Parathyroid adenoma (tissue), 2 donors: ENCODE measurements at regions not wholly inside any gene's neighbourhood (a gene's known extent, or its start where the extent isn't known, plus 50 kb on each side); places are given as distances from the start of the nearest gene placed in this dataset.

Experiments
- H2AFZ ChIP-seq: fragments of 300-600 bp; sonication (generic); one replicate; pipeline ENCODE4 v1.7.0; 2017; ENCODE audit warnings: antibody characterized with exemption, mild to moderate bottlenecking
- H3K27ac ChIP-seq: fragments of 300-600 bp; sonication (generic); one replicate; pipeline ENCODE4 v1.7.0; 2017
- H3K27me3 ChIP-seq: fragments of 300-600 bp; sonication (generic); one replicate; pipeline ENCODE4 v1.7.0; 2017; ENCODE audit warnings: low read length; ENCODE audit not compliant: control insufficient read depth, insufficient read depth
- H3K36me3 ChIP-seq: fragments of 300-600 bp; sonication (generic); one replicate; pipeline ENCODE4 v1.7.0; 2017; ENCODE audit warnings: low read length; ENCODE audit not compliant: control insufficient read depth, insufficient read depth
- H3K4me1 ChIP-seq: fragments of 300-600 bp; sonication (generic); one replicate; pipeline ENCODE4 v1.7.0; 2017; ENCODE audit warnings: control low read depth
- H3K4me2 ChIP-seq: fragments of 300-600 bp; sonication (generic); one replicate; pipeline ENCODE4 v1.7.0; 2017; ENCODE audit warnings: low read length
- H3K4me3 ChIP-seq: fragments of 300-600 bp; sonication (generic); one replicate; pipeline ENCODE4 v1.7.0; 2017; ENCODE audit warnings: low read depth, low read length
- H3K79me2 ChIP-seq: fragments of 300-600 bp; sonication (generic); one replicate; pipeline ENCODE4 v1.7.0; 2017; ENCODE audit warnings: control low read depth
- H3K9ac ChIP-seq: fragments of 300-600 bp; sonication (generic); one replicate; pipeline ENCODE4 v1.7.0; 2017; ENCODE audit warnings: mild to moderate bottlenecking
- H3K9me3 ChIP-seq: fragments of 300-600 bp; sonication (generic); one replicate; pipeline ENCODE4 v1.7.0; 2017; ENCODE audit warnings: low read length; ENCODE audit not compliant: control insufficient read depth
- CTCF ChIP-seq: fragments of 300-600 bp; sonication (generic); IDR thresholded peaks from one replicate; pipeline ENCODE4 v1.7.0; 2017; ENCODE audit warnings: antibody characterized with exemption, mild to moderate bottlenecking
- donor health status: primary hyperparathyroidism.

- no peak overlapping the region for H3K4me3 ChIP-seq
- no peaks in the 10 kb centered on the region for H3K79me2 ChIP-seq
- no peaks in the 10 kb centered on the region for H3K4me1 ChIP-seq
- no peak overlapping the region for H3K27ac ChIP-seq
- no peak overlapping the region for H3K9ac ChIP-seq
- no peak for TF ChIP-seq CTCF
- no peaks in the 10 kb centered on the region for H3K36me3 ChIP-seq
- no peaks in the 10 kb centered on the region for H3K27me3 ChIP-seq
- H2AFZ ChIP-seq = no peak overlapping the region
- no peaks in the 10 kb centered on the region for H3K9me3 ChIP-seq
- no peak overlapping the region for H3K4me2 ChIP-seq
Measured at GRCh38 chr5:167284222-167284890, 1007.1 kb upstream of the WWC1 start.

- H3K4me2 ChIP-seq = no peak overlapping the region
- TF ChIP-seq CTCF = no peak
- H3K9me3 ChIP-seq = no peaks in the 10 kb centered on the region
- no peak overlapping the region for H2AFZ ChIP-seq
- no peaks in the 10 kb centered on the region for H3K36me3 ChIP-seq
- H3K27ac ChIP-seq = no peak overlapping the region
- no peaks in the 10 kb centered on the region for H3K79me2 ChIP-seq
- H3K9ac ChIP-seq = no peak overlapping the region
- H3K4me1 ChIP-seq = no peaks in the 10 kb centered on the region
- no peak overlapping the region for H3K4me3 ChIP-seq
- H3K27me3 ChIP-seq = no peaks in the 10 kb centered on the region
Measured at GRCh38 chr5:167285591-167285990, 1005.9 kb upstream of the WWC1 start.

GRCh38 chr5:167286891-167287290 is 1004.6 kb upstream of the WWC1 start:
- TF ChIP-seq CTCF = no peak

GRCh38 chr5:167290478-167290877 is 1001.0 kb upstream of the WWC1 start:
- no peaks in the 10 kb centered on the region for H3K9me3 ChIP-seq
- no peak overlapping the region for H3K9ac ChIP-seq
- no peak overlapping the region for H3K4me3 ChIP-seq
- H3K79me2 ChIP-seq = no peaks in the 10 kb centered on the region
- H3K4me2 ChIP-seq = no peak overlapping the region
- no peaks in the 10 kb centered on the region for H3K36me3 ChIP-seq
- no peaks in the 10 kb centered on the region for H3K27me3 ChIP-seq
- no peak overlapping the region for H2AFZ ChIP-seq
- H3K4me1 ChIP-seq = no peaks in the 10 kb centered on the region
- no peak for TF ChIP-seq CTCF
- no peak overlapping the region for H3K27ac ChIP-seq

More at GRCh38 chr5:167286891-167287290, 1004.6 kb upstream of the WWC1 start:
- Histone ChIP-seq H3K36me3 (no peaks in the 10 kb centered on the region), H3K9ac (no peak overlapping the region), H3K4me1 (no peaks in the 10 kb centered on the region), H3K9me3 (no peaks in the 10 kb centered on the region), H3K27ac (no peak overlapping the region), H3K4me2 (no peak overlapping the region), H3K4me3 (no peak overlapping the region), H3K79me2 (no peaks in the 10 kb centered on the region), H2AFZ (no peak overlapping the region), H3K27me3 (no peaks in the 10 kb centered on the region)
